GM06990 (cell line): ENCODE measurements at regions not wholly inside any gene's neighbourhood (a gene's known extent, or its start where the extent isn't known, plus 50 kb on each side); places are given as distances from the start of the nearest gene placed in this dataset.
A peak's percentile ranks its signal among the peaks of the same experiment; 100 is the strongest.

ENCODE experiments used
- DNase-seq: peaks from one replicate; pipeline ENCODE4 v3.0.0-alpha.2; 2011; ENCODE audit not compliant: insufficient read length; ENCODE audit errors: extremely low read depth
- H3K27me3 ChIP-seq: replicated peaks from 2 replicates; pipeline ENCODE4 v1.6.0; 2011; ENCODE audit warnings: low read length; ENCODE audit not compliant: control insufficient read depth, insufficient read depth
- H3K36me3 ChIP-seq: 2 replicates; pipeline ENCODE4 v1.5.1; 2011; ENCODE audit warnings: low read length; ENCODE audit not compliant: control insufficient read depth, insufficient read depth
- H3K4me3 ChIP-seq: replicated peaks from 2 replicates; pipeline ENCODE4 v1.5.1; 2011; ENCODE audit warnings: low read depth, mild to moderate bottlenecking, control low read depth, low read length
- CTCF ChIP-seq: IDR thresholded peaks from 2 replicates; pipeline ENCODE4 v1.5.1; 2011; ENCODE audit warnings: low read length, control low read depth, mild to moderate bottlenecking, inconsistent platforms; ENCODE audit not compliant: insufficient read depth, poor library complexity, severe bottlenecking

- DNase-seq, result no peak
- no peak for TF ChIP-seq CTCF
- Histone ChIP-seq H3K36me3 (no peaks in the 10 kb centered on the region), H3K27me3 (no peaks in the 10 kb centered on the region; the same call in 1 of the 2 replicates), H3K4me3 (no peak overlapping the region)
These were observed 250.3 kb downstream of the DLEU7 start for GRCh38 chr13:50593207-50593606.

- no peak overlapping the region for H3K4me3 ChIP-seq
These were observed 249.0 kb downstream of the DLEU7 start for GRCh38 chr13:50594276-50595051.

DNA sequence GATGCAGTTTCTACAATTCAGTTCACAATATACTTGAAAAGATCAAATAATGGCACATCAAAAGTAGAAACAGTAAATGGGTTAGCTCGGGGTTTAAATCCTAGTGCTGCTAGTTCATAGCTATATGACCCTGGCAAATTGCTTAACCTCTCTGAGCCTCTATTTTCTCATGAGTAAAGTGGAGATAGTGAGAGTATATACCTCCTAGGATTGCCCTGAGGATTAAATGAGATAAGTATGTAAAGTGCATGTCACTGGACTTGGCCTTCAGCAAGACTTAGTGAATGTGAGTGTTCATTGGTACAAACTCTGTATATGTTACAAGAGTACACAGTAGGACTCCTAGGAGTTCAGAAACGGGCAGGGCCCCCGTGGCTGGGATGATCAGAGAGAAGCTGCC is 248.3 kb downstream of the DLEU7 start:
- no peak for DNase-seq
- no peaks in the 10 kb centered on the region for H3K27me3 ChIP-seq
- H3K4me3 ChIP-seq, result no peak overlapping the region
- no peak for TF ChIP-seq CTCF
- H3K36me3 ChIP-seq, result no peaks in the 10 kb centered on the region

More at GRCh38 chr13:50594276-50595051, 249.0 kb downstream of the DLEU7 start:
- peak; percentile 80 for DNase-seq
- H3K36me3 ChIP-seq, result no peaks in the 10 kb centered on the region
- no peak for TF ChIP-seq CTCF
- H3K27me3 ChIP-seq, result no peaks in the 10 kb centered on the region

GRCh38 chr13:50596156-50596555 is 247.3 kb downstream of the DLEU7 start:
- no peak for TF ChIP-seq CTCF

GRCh38 chr13:50596776-50597203 is 246.7 kb downstream of the DLEU7 start:
- H3K4me3 ChIP-seq, result no peak overlapping the region
- no peak for TF ChIP-seq CTCF

More at GRCh38 chr13:50596156-50596555, 247.3 kb downstream of the DLEU7 start:
- Histone ChIP-seq H3K36me3 (no peaks in the 10 kb centered on the region), H3K4me3 (no peak overlapping the region), H3K27me3 (no peaks in the 10 kb centered on the region)
- DNase-seq, result no peak

More at GRCh38 chr13:50596776-50597203, 246.7 kb downstream of the DLEU7 start:
- no peaks in the 10 kb centered on the region for H3K27me3 ChIP-seq
- no peak for DNase-seq
- no peaks in the 10 kb centered on the region for H3K36me3 ChIP-seq
